HPDE6-E6E7 (cell line): ENCODE measurements at regions not wholly inside any gene's neighbourhood (a gene's known extent, or its start where the extent isn't known, plus 50 kb on each side); places are given as distances from the start of the nearest gene placed in this dataset.
"Not testable (repeated sequence)": the region's sequence is repeated elsewhere in the genome, so short reads cannot be mapped to it uniquely, and the experiment has no call there.

Source experiments
- DNase-seq: peaks from one replicate; pipeline ENCODE4 v3.0.0; 2011; ENCODE audit warnings: missing footprints; ENCODE audit errors: extremely low spot score

- not testable (repeated sequence) for DNase-seq
Measured at GRCh38 chr2:35568574-35568973, 787.0 kb upstream of the CRIM1 start.

GRCh38 chr2:35562488-35562887 lies 793.1 kb upstream of the CRIM1 start:
- DNase-seq = no peak

GRCh38 chr2:35548171-35548570 lies 807.4 kb upstream of the CRIM1 start:
- peak; percentile 5 for DNase-seq

GRCh38 chr2:35545301-35545700 lies 810.3 kb upstream of the CRIM1 start:
- DNase-seq = no peak

GRCh38 chr2:35538796-35539195 lies 816.8 kb upstream of the CRIM1 start:
- DNase-seq = no peak

GRCh38 chr2:35530615-35531135 lies 824.9 kb upstream of the CRIM1 start:
- DNase-seq = no peak

- no peak for DNase-seq
Measured at GRCh38 chr2:35526741-35527140, 828.8 kb upstream of the CRIM1 start.

- no peak for DNase-seq
Measured at GRCh38 chr2:35522450-35522849, 833.1 kb upstream of the CRIM1 start.

- no peak for DNase-seq
Measured at GRCh38 chr2:35510636-35511035, 844.9 kb upstream of the CRIM1 start.

- DNase-seq = no peak
Measured at GRCh38 chr2:35508601-35509000, 847.0 kb upstream of the CRIM1 start.

- no peak for DNase-seq
Measured at GRCh38 chr2:35504419-35504818, 851.2 kb upstream of the CRIM1 start.

GRCh38 chr2:35503738-35504199 lies 851.8 kb upstream of the CRIM1 start:
- DNase-seq = no peak

GRCh38 chr2:35503311-35503710 lies 852.3 kb upstream of the CRIM1 start:
- DNase-seq = no peak

GRCh38 chr2:35501076-35501475 lies 854.5 kb upstream of the CRIM1 start:
- no peak for DNase-seq

- DNase-seq = no peak
Measured at GRCh38 chr2:35496022-35496421, 859.6 kb upstream of the CRIM1 start.

GRCh38 chr2:35495182-35495581 lies 860.4 kb upstream of the CRIM1 start:
- DNase-seq = no peak

- not testable (repeated sequence) for DNase-seq
Measured at GRCh38 chr2:35478121-35478520, 877.5 kb upstream of the CRIM1 start.

GRCh38 chr2:35468245-35468644 lies 887.3 kb upstream of the CRIM1 start:
- DNase-seq = no peak

GRCh38 chr2:35463805-35464596 lies 891.6 kb upstream of the CRIM1 start:
- DNase-seq = no peak

GRCh38 chr2:35462226-35462998 lies 893.2 kb upstream of the CRIM1 start:
- no peak for DNase-seq

GRCh38 chr2:35461406-35461805 lies 894.2 kb upstream of the CRIM1 start:
- DNase-seq = no peak

GRCh38 chr2:35454966-35455638 lies 900.5 kb upstream of the CRIM1 start:
- no peak for DNase-seq
